Smooth muscle cell (in vitro differentiated cells): ENCODE measurements at regions not wholly inside any gene's neighbourhood (a gene's known extent, or its start where the extent isn't known, plus 50 kb on each side); places are given as distances from the start of the nearest gene placed in this dataset.

Experiments
- DNase-seq: peaks from one replicate; lab custom pipeline; 2025; ENCODE audit not compliant: unreplicated experiment; lab: John Stamatoyannopoulos, UW
- H2AFZ ChIP-seq: fragments of 200-600 bp; sonication (generic); 2 replicates; pipeline ENCODE4 v1.6.0; 2016; ENCODE audit warnings: antibody characterized with exemption, low read depth, mild to moderate bottlenecking
- H3F3A ChIP-seq: fragments of 200-600 bp; sonication (generic); 2 replicates; pipeline ENCODE4 v1.6.0; 2017; ENCODE audit warnings: antibody characterized with exemption, low read depth
- H3K27ac ChIP-seq: fragments of 200-600 bp; sonication (generic); 2 replicates; pipeline ENCODE4 v1.5.1; 2016; ENCODE audit warnings: low read depth, mild to moderate bottlenecking
- H3K27me3 ChIP-seq: fragments of 200-600 bp; sonication (generic); 2 replicates; pipeline ENCODE4 v1.6.1; 2016; ENCODE audit warnings: low read depth, mild to moderate bottlenecking
- H3K36me3 ChIP-seq: fragments of 200-600 bp; sonication (generic); 2 replicates; pipeline ENCODE4 v1.5.1; 2016; ENCODE audit warnings: low read depth
- H3K4me1 ChIP-seq: fragments of 200-600 bp; sonication (generic); 2 replicates; pipeline ENCODE4 v1.5.1; 2016; ENCODE audit warnings: low read depth
- H3K4me2 ChIP-seq: fragments of 200-600 bp; sonication (generic); 2 replicates; pipeline ENCODE4 v1.6.0; 2016; ENCODE audit warnings: mild to moderate bottlenecking
- H3K4me3 ChIP-seq: fragments of 200-600 bp; sonication (generic); 2 replicates; pipeline ENCODE4 v1.5.1; 2016; ENCODE audit warnings: mild to moderate bottlenecking
- H3K79me2 ChIP-seq: fragments of 200-600 bp; sonication (generic); 2 replicates; pipeline ENCODE4 v1.6.0; 2016; ENCODE audit warnings: low read depth, mild to moderate bottlenecking
- H3K9ac ChIP-seq: fragments of 200-600 bp; sonication (generic); 2 replicates; pipeline ENCODE4 v1.6.0; 2016; ENCODE audit warnings: low read depth
- H3K9me3 ChIP-seq: fragments of 200-600 bp; sonication (generic); replicated peaks from 2 replicates; pipeline ENCODE4 v1.5.1; 2016; ENCODE audit warnings: low read depth
- H4K20me1 ChIP-seq: fragments of 200-600 bp; sonication (generic); 2 replicates; pipeline ENCODE4 v1.6.0; 2016; ENCODE audit warnings: low read depth
- WGBS: methylation state at CpG from one replicate; pipeline ENCODE4 v1.1.7; 2016; ENCODE audit warnings: low lambda C conversion rate; 5-methylcytosine and 5-hydroxymethylcytosine counted together
- TF ChIP-seq, protein P1 (sequence below): fragments of 200-600 bp; sonication (generic); IDR thresholded peaks from 2 replicates; pipeline ENCODE4 v1.5.1; 2017; ENCODE audit warnings: borderline replicate concordance, mild to moderate bottlenecking, antibody characterized with exemption; ENCODE audit not compliant: insufficient read depth, poor library complexity, severe bottlenecking

DNA sequence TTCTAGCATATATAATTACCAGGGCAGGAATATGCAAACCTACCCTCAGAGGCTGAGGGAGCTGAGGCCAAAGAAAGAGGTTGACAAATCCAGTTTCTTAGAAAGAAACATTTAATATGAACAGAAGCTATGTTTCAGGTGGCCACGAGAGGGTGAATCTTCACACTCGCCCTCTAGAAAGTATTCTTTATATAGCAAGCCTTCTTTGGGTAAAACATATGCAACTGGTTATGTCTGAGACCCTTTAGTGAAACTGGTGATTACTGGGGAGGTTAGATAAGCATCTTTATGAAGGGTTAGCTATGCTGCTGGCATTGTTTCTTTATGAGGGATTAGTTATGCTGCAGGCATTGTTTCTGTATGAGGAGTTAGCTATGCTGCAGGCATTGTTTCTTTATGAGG lies 50.7 kb upstream of the GOLGA6L2 start:
- no peak overlapping the region for H3K27ac ChIP-seq
- H4K20me1 ChIP-seq: no peaks in the 10 kb centered on the region
- no peak overlapping the region for H3K4me2 ChIP-seq
- no peak overlapping the region for H2AFZ ChIP-seq
- H3F3A ChIP-seq: no peaks in the 10 kb centered on the region
- TF ChIP-seq, protein P1, sequence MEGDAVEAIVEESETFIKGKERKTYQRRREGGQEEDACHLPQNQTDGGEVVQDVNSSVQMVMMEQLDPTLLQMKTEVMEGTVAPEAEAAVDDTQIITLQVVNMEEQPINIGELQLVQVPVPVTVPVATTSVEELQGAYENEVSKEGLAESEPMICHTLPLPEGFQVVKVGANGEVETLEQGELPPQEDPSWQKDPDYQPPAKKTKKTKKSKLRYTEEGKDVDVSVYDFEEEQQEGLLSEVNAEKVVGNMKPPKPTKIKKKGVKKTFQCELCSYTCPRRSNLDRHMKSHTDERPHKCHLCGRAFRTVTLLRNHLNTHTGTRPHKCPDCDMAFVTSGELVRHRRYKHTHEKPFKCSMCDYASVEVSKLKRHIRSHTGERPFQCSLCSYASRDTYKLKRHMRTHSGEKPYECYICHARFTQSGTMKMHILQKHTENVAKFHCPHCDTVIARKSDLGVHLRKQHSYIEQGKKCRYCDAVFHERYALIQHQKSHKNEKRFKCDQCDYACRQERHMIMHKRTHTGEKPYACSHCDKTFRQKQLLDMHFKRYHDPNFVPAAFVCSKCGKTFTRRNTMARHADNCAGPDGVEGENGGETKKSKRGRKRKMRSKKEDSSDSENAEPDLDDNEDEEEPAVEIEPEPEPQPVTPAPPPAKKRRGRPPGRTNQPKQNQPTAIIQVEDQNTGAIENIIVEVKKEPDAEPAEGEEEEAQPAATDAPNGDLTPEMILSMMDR: peak; percentile 27
- H3K27me3 ChIP-seq: no peaks in the 10 kb centered on the region
- no peaks in the 10 kb centered on the region for H3K79me2 ChIP-seq
- no peaks in the 10 kb centered on the region for H3K36me3 ChIP-seq
- no peaks in the 10 kb centered on the region for H3K9me3 ChIP-seq
- WGBS: 10% methylated on average over 2 of the region's 2 CpGs
- H3K4me3 ChIP-seq: no peak overlapping the region
- no peak overlapping the region for H3K9ac ChIP-seq
- no peaks in the 10 kb centered on the region for H3K4me1 ChIP-seq
- DNase-seq: no peak
